Fibroblast of lung (primary cell): ENCODE measurements at regions not wholly inside any gene's neighbourhood (a gene's known extent, or its start where the extent isn't known, plus 50 kb on each side); places are given as distances from the start of the nearest gene placed in this dataset.

Experiments
- DNase-seq, 2 donors: peaks; one replicate each; pipeline versions ENCODE4 v3.0.0 to v3.0.0-alpha.2; 2010; ENCODE audit warnings: low read depth in 2 of 2
- H2AFZ ChIP-seq: 2 replicates; pipeline ENCODE4 v1.5.1; 2012; ENCODE audit warnings: low read length, control low read depth, inconsistent platforms
- H3K27ac ChIP-seq: 2 replicates; pipeline ENCODE4 v1.5.1; 2011; ENCODE audit warnings: low read length, control low read depth; ENCODE audit not compliant: insufficient read depth
- H3K27me3 ChIP-seq: 2 replicates; pipeline ENCODE4 v1.5.1; 2011; ENCODE audit warnings: mild to moderate bottlenecking, low read length; ENCODE audit not compliant: control insufficient read depth, insufficient read depth
- H3K36me3 ChIP-seq: 2 replicates; pipeline ENCODE4 v1.5.1; 2011; ENCODE audit warnings: low read length; ENCODE audit not compliant: control insufficient read depth, insufficient read depth
- H3K4me1 ChIP-seq: 2 replicates; pipeline ENCODE4 v1.5.1; 2011; ENCODE audit warnings: low read length; ENCODE audit not compliant: control insufficient read depth, insufficient read depth; ENCODE audit errors: extremely low read depth
- H3K4me2 ChIP-seq: 2 replicates; pipeline ENCODE4 v1.5.1; 2011; ENCODE audit warnings: low read length, control low read depth; ENCODE audit not compliant: insufficient read depth; ENCODE audit errors: extremely low read depth
- H3K4me3 ChIP-seq, 4 experiments: fragments of 200-600 bp in 1 of 4; sonication (generic) in 1 of 4; replicated peaks in 1 of 4; 2 replicates each; pipeline ENCODE4 v1.5.1; 2011 to 2016; ENCODE audit warnings: low read length in 4 of 4, low read depth in 3 of 4, mild to moderate bottlenecking in 3 of 4, control low read depth in 2 of 4, inconsistent platforms in 1 of 4, mixed read lengths in 1 of 4; ENCODE audit not compliant: insufficient read depth in 1 of 4; ENCODE audit errors: control extremely low read depth in 1 of 4
- H3K79me2 ChIP-seq: 2 replicates; pipeline ENCODE4 v1.5.1; 2012; ENCODE audit warnings: mild to moderate bottlenecking, low read length, inconsistent platforms; ENCODE audit not compliant: control insufficient read depth, insufficient read depth
- H3K9ac ChIP-seq: 2 replicates; pipeline ENCODE4 v1.5.1; 2011; ENCODE audit warnings: mild to moderate bottlenecking, low read length, control low read depth; ENCODE audit not compliant: insufficient read depth
- H3K9me3 ChIP-seq: 2 replicates; pipeline ENCODE4 v1.5.1; 2012; ENCODE audit warnings: low read depth, low read length; ENCODE audit not compliant: control insufficient read depth, insufficient read depth
- H4K20me1 ChIP-seq: 2 replicates; pipeline ENCODE4 v1.5.1; 2011; ENCODE audit warnings: low read length; ENCODE audit not compliant: control insufficient read depth, insufficient read depth; ENCODE audit errors: extremely low read depth
- CTCF ChIP-seq, 2 donors: IDR thresholded peaks in 1 of 2; conservative IDR thresholded peaks in 1 of 2; 1 replicate in 1 of 2; 2 replicates in 1 of 2; pipeline ENCODE4 v1.5.1; 2011 to 2012; ENCODE audit warnings: low read length in 2 of 2, control low read depth in 1 of 2, inconsistent platforms in 1 of 2, low read depth in 1 of 2, mild to moderate bottlenecking in 1 of 2
- EZH2 ChIP-seq: IDR thresholded peaks from 2 replicates; pipeline ENCODE4 v1.5.1; 2012; ENCODE audit warnings: low read length, control low read depth, mild to moderate bottlenecking; ENCODE audit errors: missing control alignments

GRCh38 chr18:7464245-7464966 is 102.7 kb upstream of the PTPRM start:
- Histone ChIP-seq H3K79me2 (no peaks in the 10 kb centered on the region), H2AFZ (no peak overlapping the region), H4K20me1 (no peaks in the 10 kb centered on the region), H3K36me3 (no peaks in the 10 kb centered on the region), H3K9ac (no peak overlapping the region), H3K4me2 (no peak overlapping the region), H3K4me1 (no peaks in the 10 kb centered on the region), H3K9me3 (no peaks in the 10 kb centered on the region), H3K27ac (no peak overlapping the region), H3K27me3 (no peaks in the 10 kb centered on the region), H3K4me3 (no peak overlapping the region)
- TF ChIP-seq EZH2: no peak
- no peak for TF ChIP-seq CTCF (conservative IDR thresholded peaks at IDR 0.05 in 1 of 2, IDR thresholded peaks at IDR 0.05 in 1 of 2; ENCODE audit: low read depth in 1 of 2, low read length in 2 of 2)
- DNase-seq: no peak

- Histone ChIP-seq H2AFZ (no peak overlapping the region), H3K27me3 (no peaks in the 10 kb centered on the region), H3K4me2 (no peak overlapping the region), H3K4me3 (no peak overlapping the region), H3K9me3 (no peaks in the 10 kb centered on the region), H3K9ac (no peak overlapping the region), H3K4me1 (no peaks in the 10 kb centered on the region), H3K27ac (no peak overlapping the region), H3K36me3 (no peaks in the 10 kb centered on the region), H3K79me2 (no peaks in the 10 kb centered on the region), H4K20me1 (no peaks in the 10 kb centered on the region)
- DNase-seq: no peak
- TF ChIP-seq EZH2: no peak
- no peak for TF ChIP-seq CTCF (conservative IDR thresholded peaks at IDR 0.05 in 1 of 2, IDR thresholded peaks at IDR 0.05 in 1 of 2; ENCODE audit: low read depth in 1 of 2, low read length in 2 of 2)
Observed at GRCh38 chr18:7466190-7466589, 100.9 kb upstream of the PTPRM start.

DNA sequence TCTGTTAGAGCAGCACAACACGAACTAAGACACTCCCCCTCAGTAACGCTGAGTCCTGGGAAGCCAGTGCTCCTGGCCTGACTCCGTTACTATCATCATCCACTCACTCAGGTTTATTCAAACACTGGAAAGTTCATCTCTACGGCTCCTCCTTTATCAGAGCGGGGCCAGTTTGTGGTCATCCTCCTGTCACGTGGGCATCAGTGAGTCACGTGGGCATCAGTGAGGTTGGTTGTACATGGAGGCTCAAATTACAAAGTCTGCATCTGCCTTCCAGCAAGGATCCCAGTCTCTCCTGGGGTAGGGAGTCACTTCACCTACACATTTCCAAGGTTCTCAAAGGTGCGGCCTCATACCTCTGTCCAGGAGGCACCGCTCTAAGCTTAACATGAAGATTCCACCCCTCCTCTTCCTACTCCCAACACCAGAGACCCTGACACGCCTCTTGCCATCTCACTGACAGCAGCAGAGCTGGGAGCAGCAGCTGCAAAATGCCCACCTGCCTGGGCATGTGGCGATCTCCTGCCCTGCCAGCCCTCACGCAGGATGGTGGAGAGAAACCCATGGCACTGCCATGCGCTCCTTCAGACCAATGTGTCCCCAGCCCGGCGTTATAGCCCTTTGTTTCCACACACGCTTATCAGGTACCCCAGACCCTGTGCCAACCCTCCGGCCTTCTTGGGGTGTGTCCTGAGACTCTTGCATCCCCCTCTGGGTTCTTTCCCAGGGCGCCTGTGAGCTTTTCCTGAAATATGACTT is 99.2 kb upstream of the PTPRM start:
- Histone ChIP-seq H3K9me3 (no peaks in the 10 kb centered on the region), H3K36me3 (no peaks in the 10 kb centered on the region), H4K20me1 (no peaks in the 10 kb centered on the region), H3K27me3 (no peaks in the 10 kb centered on the region), H3K4me2 (no peak overlapping the region), H3K4me1 (no peaks in the 10 kb centered on the region), H3K4me3 (no peak overlapping the region), H3K9ac (no peak overlapping the region), H2AFZ (no peak overlapping the region), H3K27ac (no peak overlapping the region), H3K79me2 (no peaks in the 10 kb centered on the region)
- DNase-seq: peak; percentile 3 to 18
- TF ChIP-seq EZH2 (no peak), CTCF (conservative IDR thresholded peaks at IDR 0.05 in 1 of 2, IDR thresholded peaks at IDR 0.05 in 1 of 2; ENCODE audit: low read depth in 1 of 2, low read length in 2 of 2) (no peak)
